Vagina (tissue), 2 donors: ENCODE measurements at regions not wholly inside any gene's neighbourhood (a gene's known extent, or its start where the extent isn't known, plus 50 kb on each side); places are given as distances from the start of the nearest gene placed in this dataset.
"Not testable (repeated sequence)": the region's sequence is repeated elsewhere in the genome, so short reads cannot be mapped to it uniquely, and the experiment has no call there.

Source experiments
- POLR2A ChIP-seq, 2 donors: fragments of 450-650 bp; IDR thresholded peaks; one replicate each; pipeline ENCODE4 v1.6.1; 2017; ENCODE audit warnings: antibody characterized with exemption in 2 of 2, mild to moderate bottlenecking in 2 of 2, moderate library complexity in 2 of 2
- POLR2AphosphoS5 ChIP-seq, 2 donors: sonication (generic); formaldehyde crosslinking; IDR thresholded peaks; one replicate each; pipeline ENCODE4 v1.9.0; 2017; ENCODE audit warnings: antibody characterized with exemption in 2 of 2, mild to moderate bottlenecking in 2 of 2, low read depth in 1 of 2; ENCODE audit not compliant: insufficient read depth in 1 of 2
- TF ChIP-seq, protein P1 (sequence below), 3 experiments: fragments of 450-650 bp in 2 of 3; fragments of 200-600 bp in 1 of 3; sonication (generic) in 1 of 3; IDR thresholded peaks; one replicate each; pipeline ENCODE4 v1.5.1; 2017 to 2019; ENCODE audit warnings: antibody characterized with exemption in 3 of 3, mild to moderate bottlenecking in 2 of 3, moderate library complexity in 2 of 3

DNA sequence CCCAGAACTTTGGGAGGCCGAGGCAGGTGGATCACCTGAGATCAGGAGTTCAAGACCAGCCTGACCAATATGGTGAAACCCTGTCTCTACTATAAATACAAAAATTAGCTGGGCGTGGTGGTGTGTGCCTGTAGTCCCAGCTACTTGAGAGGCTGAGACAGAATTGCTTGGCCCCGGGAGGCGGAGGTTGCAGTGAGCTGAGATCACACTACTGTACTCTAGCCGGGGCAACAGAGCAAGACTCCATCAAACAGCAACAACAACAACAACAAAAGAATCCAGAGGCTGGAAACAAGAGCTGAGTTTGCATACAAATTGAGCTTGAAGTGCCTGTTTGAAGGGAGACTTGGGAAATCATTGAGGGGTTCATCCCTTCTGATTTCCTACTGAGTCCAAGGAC lies 52.9 kb upstream of the TAC4 start:
- TF ChIP-seq POLR2A (IDR thresholded peaks at IDR 0.05); POLR2AphosphoS5 (IDR thresholded peaks at IDR 0.05; ENCODE audit: insufficient read depth in 1 of 2, low read depth in 1 of 2): not testable (repeated sequence)
- TF ChIP-seq, protein P1, sequence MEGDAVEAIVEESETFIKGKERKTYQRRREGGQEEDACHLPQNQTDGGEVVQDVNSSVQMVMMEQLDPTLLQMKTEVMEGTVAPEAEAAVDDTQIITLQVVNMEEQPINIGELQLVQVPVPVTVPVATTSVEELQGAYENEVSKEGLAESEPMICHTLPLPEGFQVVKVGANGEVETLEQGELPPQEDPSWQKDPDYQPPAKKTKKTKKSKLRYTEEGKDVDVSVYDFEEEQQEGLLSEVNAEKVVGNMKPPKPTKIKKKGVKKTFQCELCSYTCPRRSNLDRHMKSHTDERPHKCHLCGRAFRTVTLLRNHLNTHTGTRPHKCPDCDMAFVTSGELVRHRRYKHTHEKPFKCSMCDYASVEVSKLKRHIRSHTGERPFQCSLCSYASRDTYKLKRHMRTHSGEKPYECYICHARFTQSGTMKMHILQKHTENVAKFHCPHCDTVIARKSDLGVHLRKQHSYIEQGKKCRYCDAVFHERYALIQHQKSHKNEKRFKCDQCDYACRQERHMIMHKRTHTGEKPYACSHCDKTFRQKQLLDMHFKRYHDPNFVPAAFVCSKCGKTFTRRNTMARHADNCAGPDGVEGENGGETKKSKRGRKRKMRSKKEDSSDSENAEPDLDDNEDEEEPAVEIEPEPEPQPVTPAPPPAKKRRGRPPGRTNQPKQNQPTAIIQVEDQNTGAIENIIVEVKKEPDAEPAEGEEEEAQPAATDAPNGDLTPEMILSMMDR (IDR thresholded peaks at IDR 0.05) = not testable (repeated sequence)
